ENCODE measurements at regions not wholly inside any gene's neighbourhood (a gene's known extent, or its start where the extent isn't known, plus 50 kb on each side); places are given as distances from the start of the nearest gene placed in this dataset.

DNA sequence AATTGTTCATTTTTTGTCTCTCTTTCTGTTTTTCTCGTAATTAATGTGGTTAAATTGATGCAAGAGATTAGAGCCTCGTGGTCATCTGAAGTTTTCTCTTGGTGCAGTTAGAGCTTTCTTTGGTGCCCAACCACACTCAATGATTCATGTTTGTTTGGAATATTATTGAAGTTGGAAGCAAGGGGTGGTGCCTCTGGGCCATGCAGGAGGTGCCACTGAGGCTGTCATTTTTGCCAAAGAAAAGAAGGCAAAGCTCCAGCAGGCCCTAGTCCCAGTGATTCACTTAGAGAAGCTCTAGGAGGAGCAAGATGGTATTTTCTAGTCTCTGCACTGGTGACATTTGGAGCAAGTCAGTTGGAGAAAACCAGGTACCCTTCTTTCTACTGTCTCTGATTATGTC, 144.5 kb upstream of the RALGAPA2 start:
- no peak overlapping the region for H3K4me3 ChIP-seq (ENCODE audit: low read length)
- TF ChIP-seq, protein P1, sequence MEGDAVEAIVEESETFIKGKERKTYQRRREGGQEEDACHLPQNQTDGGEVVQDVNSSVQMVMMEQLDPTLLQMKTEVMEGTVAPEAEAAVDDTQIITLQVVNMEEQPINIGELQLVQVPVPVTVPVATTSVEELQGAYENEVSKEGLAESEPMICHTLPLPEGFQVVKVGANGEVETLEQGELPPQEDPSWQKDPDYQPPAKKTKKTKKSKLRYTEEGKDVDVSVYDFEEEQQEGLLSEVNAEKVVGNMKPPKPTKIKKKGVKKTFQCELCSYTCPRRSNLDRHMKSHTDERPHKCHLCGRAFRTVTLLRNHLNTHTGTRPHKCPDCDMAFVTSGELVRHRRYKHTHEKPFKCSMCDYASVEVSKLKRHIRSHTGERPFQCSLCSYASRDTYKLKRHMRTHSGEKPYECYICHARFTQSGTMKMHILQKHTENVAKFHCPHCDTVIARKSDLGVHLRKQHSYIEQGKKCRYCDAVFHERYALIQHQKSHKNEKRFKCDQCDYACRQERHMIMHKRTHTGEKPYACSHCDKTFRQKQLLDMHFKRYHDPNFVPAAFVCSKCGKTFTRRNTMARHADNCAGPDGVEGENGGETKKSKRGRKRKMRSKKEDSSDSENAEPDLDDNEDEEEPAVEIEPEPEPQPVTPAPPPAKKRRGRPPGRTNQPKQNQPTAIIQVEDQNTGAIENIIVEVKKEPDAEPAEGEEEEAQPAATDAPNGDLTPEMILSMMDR (IDR thresholded peaks at IDR 0.05; ENCODE audit: insufficient read depth, low read depth, low read length, missing control alignments), result no peak
- DNase-seq (ENCODE audit: low read depth), result no peak

DNA sequence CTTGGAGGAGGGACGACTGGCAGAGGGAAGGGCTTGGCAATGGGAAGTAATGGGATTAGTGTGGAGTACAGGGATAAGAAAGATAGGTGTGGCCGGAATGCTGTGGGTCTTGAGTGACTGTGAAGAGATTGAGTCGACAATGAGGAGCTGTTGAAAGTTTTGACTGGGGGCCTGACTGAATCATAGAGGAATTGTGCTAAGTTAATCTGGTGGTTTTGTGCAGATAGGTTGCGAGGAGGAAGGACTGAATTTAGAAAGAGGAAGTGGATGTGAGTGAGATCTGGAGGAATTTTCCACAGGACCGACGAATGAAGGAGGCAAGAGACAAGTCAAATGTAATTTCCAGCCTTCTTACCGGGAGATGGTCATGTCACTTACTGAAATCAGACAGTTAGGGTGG, 143.9 kb upstream of the RALGAPA2 start:
- TF ChIP-seq, protein P1 (IDR thresholded peaks at IDR 0.05; ENCODE audit: insufficient read depth, low read depth, low read length, missing control alignments), result no peak
- no peak for DNase-seq (ENCODE audit: low read depth)
- H3K4me3 ChIP-seq (ENCODE audit: low read length), result no peak overlapping the region

DNA sequence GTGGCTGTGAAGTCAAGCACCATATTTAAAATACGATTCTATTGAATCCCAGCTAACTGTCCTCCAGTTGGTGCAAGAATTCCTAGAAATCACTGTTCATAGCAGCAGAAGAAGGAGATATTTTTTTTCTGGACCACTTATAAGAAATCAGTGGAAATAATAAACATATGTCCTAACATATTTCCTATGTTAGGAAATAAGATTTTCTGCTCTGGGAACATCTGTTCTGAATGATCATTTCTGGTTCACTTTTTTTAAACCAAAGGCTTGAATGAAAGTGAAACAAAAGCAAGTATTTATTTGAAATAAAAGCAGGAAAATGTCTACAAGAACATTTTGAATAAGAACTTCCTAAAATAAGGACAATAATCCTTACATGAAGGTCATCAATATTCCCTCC, 138.9 kb upstream of the RALGAPA2 start:
- DNase-seq (ENCODE audit: low read depth), result no peak
- H3K4me3 ChIP-seq (ENCODE audit: low read length), result no peak overlapping the region
- TF ChIP-seq, protein P1 (IDR thresholded peaks at IDR 0.05; ENCODE audit: insufficient read depth, low read depth, low read length, missing control alignments), result no peak

DNA sequence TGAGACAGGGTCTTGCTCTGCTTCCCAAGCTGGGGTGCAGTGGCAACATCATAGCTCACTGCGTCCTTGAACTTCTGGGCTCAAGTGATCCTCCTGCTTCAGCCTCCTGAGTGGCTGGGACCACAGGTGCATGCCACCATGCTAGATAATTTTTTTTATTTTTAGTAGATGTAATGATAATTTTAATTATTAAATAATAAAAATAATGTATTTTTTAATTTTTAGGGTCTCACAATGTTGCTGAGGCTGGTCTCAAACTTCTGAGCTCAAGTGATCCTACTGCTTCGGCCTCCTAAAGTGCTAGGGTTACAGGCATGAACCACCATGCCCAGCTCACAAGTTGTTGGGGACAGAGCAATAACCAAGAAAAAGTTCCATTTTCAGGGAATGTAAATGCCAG, 138.0 kb upstream of the RALGAPA2 start:
- DNase-seq (ENCODE audit: low read depth), result no peak
- TF ChIP-seq, protein P1 (IDR thresholded peaks at IDR 0.05; ENCODE audit: insufficient read depth, low read depth, low read length, missing control alignments), result no peak
- no peak overlapping the region for H3K4me3 ChIP-seq (ENCODE audit: low read length)

DNA sequence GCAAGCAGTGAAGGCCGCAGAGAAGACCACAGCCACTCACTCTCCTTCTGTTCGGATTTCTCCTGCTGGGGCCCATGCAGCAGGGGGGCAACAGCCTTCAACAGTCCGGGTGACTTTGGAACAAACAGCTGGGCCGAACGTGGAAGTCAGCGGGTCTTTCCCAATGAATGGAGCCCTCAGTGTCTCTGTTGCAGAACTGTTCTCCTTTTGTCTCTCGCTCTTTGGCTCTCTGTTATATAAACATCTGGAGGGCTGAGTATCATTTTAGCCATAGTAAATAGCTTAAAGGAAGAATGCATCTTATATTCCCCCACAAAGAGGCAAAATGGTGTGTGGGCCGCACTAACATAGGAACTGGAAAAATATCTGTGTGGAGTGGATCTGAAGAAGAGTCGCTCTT, 136.7 kb upstream of the RALGAPA2 start:
- no peak overlapping the region for H3K4me3 ChIP-seq (ENCODE audit: low read length)
- TF ChIP-seq, protein P1 (IDR thresholded peaks at IDR 0.05; ENCODE audit: insufficient read depth, low read depth, low read length, missing control alignments), result no peak
- no peak for DNase-seq (ENCODE audit: low read depth)

DNA sequence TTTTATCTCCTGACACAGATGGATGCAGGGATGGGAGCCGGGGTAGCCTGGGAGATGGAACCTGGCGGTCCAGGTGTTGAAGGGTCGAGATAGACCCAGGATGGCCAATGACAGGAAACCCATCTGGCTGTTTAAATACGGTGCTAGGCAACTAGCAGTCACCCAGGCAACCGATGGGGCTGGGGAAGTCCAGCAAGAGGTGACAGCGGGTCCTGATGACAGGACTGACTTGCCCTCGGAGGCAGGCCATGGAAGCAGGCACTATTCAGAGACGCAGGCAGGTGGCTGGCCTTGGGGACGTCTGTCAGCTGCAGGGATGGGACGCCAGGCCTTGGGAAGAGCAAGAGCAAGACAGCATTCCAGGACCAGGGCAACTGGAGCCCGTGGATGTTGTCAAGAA, 135.4 kb upstream of the RALGAPA2 start:
- no peak overlapping the region for H3K4me3 ChIP-seq (ENCODE audit: low read length)
- TF ChIP-seq, protein P1 (IDR thresholded peaks at IDR 0.05; ENCODE audit: insufficient read depth, low read depth, low read length, missing control alignments), result no peak
- DNase-seq (ENCODE audit: low read depth), result no peak

DNA sequence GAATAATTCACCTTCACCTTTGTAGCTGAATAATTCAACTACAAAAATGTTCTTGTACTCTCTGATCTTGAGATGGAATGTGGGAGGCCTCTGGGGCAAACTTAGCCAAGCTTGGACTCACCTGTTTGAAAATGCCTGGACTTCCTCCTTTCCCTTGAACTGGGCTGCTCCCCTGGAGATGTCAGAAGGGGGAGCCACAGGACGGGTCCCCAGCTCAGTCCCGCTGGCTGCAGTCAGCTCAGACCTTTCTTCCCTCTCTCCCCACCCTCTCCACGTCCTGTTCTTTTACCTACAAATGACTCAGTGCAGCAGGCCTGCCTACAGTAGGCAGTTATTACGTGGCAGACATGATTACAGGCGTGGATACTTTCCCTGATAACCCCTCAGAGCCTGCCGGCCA, 131.5 kb upstream of the RALGAPA2 start:
- TF ChIP-seq, protein P1 (IDR thresholded peaks at IDR 0.05; ENCODE audit: insufficient read depth, low read depth, low read length, missing control alignments), result no peak
- DNase-seq (ENCODE audit: low read depth), result peak; percentile 18
- no peak overlapping the region for H3K4me3 ChIP-seq (ENCODE audit: low read length)
